Loucy (cell line): ENCODE measurements at regions not wholly inside any gene's neighbourhood (a gene's known extent, or its start where the extent isn't known, plus 50 kb on each side); places are given as distances from the start of the nearest gene placed in this dataset.

Experiments used
- H2AFZ ChIP-seq: fragments of 200-600 bp; sonication (generic); 2 replicates; pipeline ENCODE4 v1.6.0; 2016; ENCODE audit warnings: antibody characterized with exemption, mild to moderate bottlenecking, low read length, moderate library complexity
- H3F3A ChIP-seq: fragments of 200-600 bp; 2 replicates; pipeline ENCODE4 v1.6.0; 2016; ENCODE audit warnings: antibody characterized with exemption, low read depth, mild to moderate bottlenecking
- H3K27me3 ChIP-seq: fragments of 200-600 bp; sonication (generic); 2 replicates; pipeline ENCODE4 v1.6.1; 2014; ENCODE audit warnings: low read length, mild to moderate bottlenecking; ENCODE audit not compliant: insufficient read depth, poor library complexity, severe bottlenecking
- H3K36me3 ChIP-seq: fragments of 200-600 bp; sonication (generic); 2 replicates; pipeline ENCODE4 v1.6.1; 2016; ENCODE audit warnings: low read length; ENCODE audit not compliant: insufficient read depth
- H3K4me1 ChIP-seq: fragments of 200-600 bp; sonication (generic); 2 replicates; pipeline ENCODE4 v1.5.1; 2014; ENCODE audit warnings: low read length, mild to moderate bottlenecking; ENCODE audit not compliant: insufficient read depth, poor library complexity, severe bottlenecking
- H3K4me2 ChIP-seq: fragments of 200-600 bp; sonication (generic); 2 replicates; pipeline ENCODE4 v1.6.0; 2014; ENCODE audit warnings: antibody characterized with exemption, low read length, low read depth, mild to moderate bottlenecking; ENCODE audit not compliant: poor library complexity, severe bottlenecking
- H3K4me3 ChIP-seq: fragments of 200-600 bp; sonication (generic); 2 replicates; pipeline ENCODE4 v1.5.1; 2014; ENCODE audit warnings: low read length, mild to moderate bottlenecking, mixed read lengths; ENCODE audit not compliant: poor library complexity, severe bottlenecking
- H3K79me2 ChIP-seq: fragments of 200-600 bp; sonication (generic); 2 replicates; pipeline ENCODE4 v1.6.1; 2014; ENCODE audit warnings: low read length; ENCODE audit not compliant: insufficient read depth
- H3K9ac ChIP-seq: fragments of 200-600 bp; sonication (generic); 2 replicates; pipeline ENCODE4 v1.6.0; 2014; ENCODE audit warnings: mild to moderate bottlenecking, low read depth, low read length, moderate library complexity; ENCODE audit not compliant: poor library complexity, severe bottlenecking
- H3K9me2 ChIP-seq: fragments of 200-600 bp; sonication (generic); replicated peaks from 2 replicates; pipeline ENCODE4 v1.6.1; 2016; ENCODE audit warnings: low read depth, low read length, mixed read lengths
- H3K9me3 ChIP-seq: fragments of 200-600 bp; sonication (generic); 2 replicates; pipeline ENCODE4 v1.6.1; 2014; ENCODE audit warnings: mild to moderate bottlenecking, antibody characterized with exemption, low read length, low read depth; ENCODE audit not compliant: insufficient read depth
- H4K20me1 ChIP-seq: fragments of 200-600 bp; sonication (generic); 2 replicates; pipeline ENCODE4 v1.6.0; 2014; ENCODE audit warnings: antibody characterized with exemption, low read length, mild to moderate bottlenecking; ENCODE audit not compliant: insufficient read depth, poor library complexity, severe bottlenecking
- EZH2phosphoT487 ChIP-seq: fragments of 200-600 bp; IDR thresholded peaks from 2 replicates; pipeline ENCODE4 v1.6.1; 2018; ENCODE audit warnings: antibody characterized with exemption, mild to moderate bottlenecking, moderate library complexity, borderline replicate concordance
- TF ChIP-seq, protein P1 (sequence below): fragments of 200-600 bp; sonication (generic); conservative IDR thresholded peaks from 2 replicates; pipeline ENCODE4 v1.5.1; 2014; ENCODE audit warnings: mild to moderate bottlenecking, antibody characterized with exemption, low read length

DNA sequence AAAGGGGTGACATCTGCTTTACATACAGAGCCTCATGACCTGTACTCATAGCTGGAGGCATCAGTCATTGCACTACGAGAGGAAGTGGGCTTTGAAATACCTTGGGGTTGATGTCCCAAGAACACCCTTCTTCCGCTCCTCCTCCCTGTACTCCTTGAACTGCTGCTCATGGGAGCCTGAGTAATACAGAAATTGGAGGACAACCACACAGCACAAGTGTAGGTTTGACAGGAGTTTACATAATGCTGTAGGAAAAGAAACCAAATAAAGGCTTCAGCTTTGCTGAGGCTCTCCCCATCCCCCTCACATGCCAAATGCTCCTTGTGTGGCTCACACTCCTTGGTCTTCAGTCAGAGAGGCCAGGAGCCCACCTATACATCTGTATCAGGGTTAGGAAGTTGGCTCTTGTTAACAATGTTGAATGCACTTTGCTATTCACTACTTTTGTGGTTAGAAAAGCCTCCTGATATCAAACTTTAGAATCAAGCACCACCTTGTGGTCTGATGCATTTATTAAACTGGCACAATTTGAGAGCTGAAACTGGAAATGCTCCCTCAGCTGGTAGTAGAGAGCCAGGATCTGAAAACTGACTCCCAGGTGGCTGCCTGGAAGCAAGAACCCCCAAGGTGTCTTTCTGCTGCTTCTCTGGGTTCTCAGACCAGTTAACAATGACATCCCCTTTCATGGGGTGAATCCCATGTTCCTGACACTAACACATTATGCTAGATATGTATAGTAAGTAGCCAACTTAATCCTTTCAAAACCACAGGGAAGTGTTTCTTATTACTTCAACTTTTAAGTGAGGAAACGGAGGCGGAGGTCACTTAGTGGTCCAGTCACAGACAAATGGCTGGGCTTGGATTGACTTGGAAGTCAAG lies 56.2 kb upstream of the EDN1 start:
- Histone ChIP-seq H3K4me3 (no peak overlapping the region), H4K20me1 (no peaks in the 10 kb centered on the region), H3K36me3 (no peaks in the 10 kb centered on the region), H3K9ac (no peak overlapping the region), H3K79me2 (no peaks in the 10 kb centered on the region), H3K27me3 (no peaks in the 10 kb centered on the region), H3K4me2 (peak overlapping the region; percentile 33), H3K4me1 (peaks cover 4% of the 10 kb centered on the region), H3K9me2 (no peaks in the 10 kb centered on the region), H3K9me3 (no peaks in the 10 kb centered on the region), H3F3A (no peaks in the 10 kb centered on the region), H2AFZ (no peak overlapping the region)
- TF ChIP-seq EZH2phosphoT487: no peak
- TF ChIP-seq, protein P1, sequence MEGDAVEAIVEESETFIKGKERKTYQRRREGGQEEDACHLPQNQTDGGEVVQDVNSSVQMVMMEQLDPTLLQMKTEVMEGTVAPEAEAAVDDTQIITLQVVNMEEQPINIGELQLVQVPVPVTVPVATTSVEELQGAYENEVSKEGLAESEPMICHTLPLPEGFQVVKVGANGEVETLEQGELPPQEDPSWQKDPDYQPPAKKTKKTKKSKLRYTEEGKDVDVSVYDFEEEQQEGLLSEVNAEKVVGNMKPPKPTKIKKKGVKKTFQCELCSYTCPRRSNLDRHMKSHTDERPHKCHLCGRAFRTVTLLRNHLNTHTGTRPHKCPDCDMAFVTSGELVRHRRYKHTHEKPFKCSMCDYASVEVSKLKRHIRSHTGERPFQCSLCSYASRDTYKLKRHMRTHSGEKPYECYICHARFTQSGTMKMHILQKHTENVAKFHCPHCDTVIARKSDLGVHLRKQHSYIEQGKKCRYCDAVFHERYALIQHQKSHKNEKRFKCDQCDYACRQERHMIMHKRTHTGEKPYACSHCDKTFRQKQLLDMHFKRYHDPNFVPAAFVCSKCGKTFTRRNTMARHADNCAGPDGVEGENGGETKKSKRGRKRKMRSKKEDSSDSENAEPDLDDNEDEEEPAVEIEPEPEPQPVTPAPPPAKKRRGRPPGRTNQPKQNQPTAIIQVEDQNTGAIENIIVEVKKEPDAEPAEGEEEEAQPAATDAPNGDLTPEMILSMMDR: peak; percentile 99

DNA sequence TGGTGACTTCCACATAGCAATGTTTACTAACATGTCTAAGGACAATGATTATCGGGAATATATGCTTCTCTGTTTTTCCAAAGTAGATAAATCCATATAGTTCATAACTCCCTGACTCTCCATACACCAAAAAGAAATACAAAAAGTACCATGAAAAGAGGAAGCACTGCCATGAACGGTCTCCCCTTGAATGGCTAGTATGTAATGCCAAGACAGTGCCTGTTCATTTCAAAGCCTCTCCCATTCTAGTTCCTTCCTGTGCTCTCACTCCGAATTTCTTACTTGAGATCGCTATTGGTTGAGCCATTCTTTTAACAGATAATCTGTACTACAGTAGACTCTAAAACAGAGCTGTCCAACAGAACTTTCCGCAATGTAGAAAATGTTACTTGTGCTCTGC lies 54.8 kb upstream of the EDN1 start:
- no peak overlapping the region for H3K4me3 ChIP-seq
- H3K27me3 ChIP-seq: no peaks in the 10 kb centered on the region
- H2AFZ ChIP-seq: no peak overlapping the region
- peaks cover 4% of the 10 kb centered on the region for H3K4me1 ChIP-seq
- no peaks in the 10 kb centered on the region for H3K9me2 ChIP-seq
- H3K9ac ChIP-seq: no peak overlapping the region
- H3K4me2 ChIP-seq: no peak overlapping the region
- no peaks in the 10 kb centered on the region for H3F3A ChIP-seq
- no peaks in the 10 kb centered on the region for H3K79me2 ChIP-seq
- no peaks in the 10 kb centered on the region for H4K20me1 ChIP-seq
- H3K9me3 ChIP-seq: no peaks in the 10 kb centered on the region
- no peak for TF ChIP-seq EZH2phosphoT487
- TF ChIP-seq, protein P1: no peak
- H3K36me3 ChIP-seq: no peaks in the 10 kb centered on the region

DNA sequence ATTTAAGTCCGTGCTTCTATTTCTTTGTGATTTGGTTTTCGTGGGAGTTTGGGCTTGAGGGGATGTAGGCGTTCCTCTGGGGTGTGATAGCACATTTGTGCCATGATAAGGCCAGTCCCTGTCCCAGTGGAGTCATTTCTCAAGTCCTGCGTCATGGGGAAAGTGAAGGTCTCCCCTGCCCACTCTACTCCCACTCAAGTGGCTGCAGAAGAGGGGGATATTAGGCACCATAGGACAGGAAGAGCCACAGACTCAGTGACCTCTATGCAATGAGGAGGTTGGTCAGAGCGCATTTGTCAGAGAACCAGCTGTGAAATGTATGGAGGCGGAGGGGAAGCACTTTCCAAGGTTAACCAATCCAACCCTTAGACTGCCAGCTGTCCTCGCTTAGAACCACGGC lies 51.9 kb upstream of the EDN1 start:
- Histone ChIP-seq H3K9me3 (no peaks in the 10 kb centered on the region), H3K79me2 (no peaks in the 10 kb centered on the region), H4K20me1 (no peaks in the 10 kb centered on the region), H3K9me2 (no peaks in the 10 kb centered on the region), H3K4me1 (peaks cover 4% of the 10 kb centered on the region), H3F3A (no peaks in the 10 kb centered on the region), H3K36me3 (no peaks in the 10 kb centered on the region), H3K9ac (no peak overlapping the region), H3K4me2 (no peak overlapping the region), H3K4me3 (no peak overlapping the region), H2AFZ (no peak overlapping the region), H3K27me3 (no peaks in the 10 kb centered on the region)
- no peak for TF ChIP-seq EZH2phosphoT487
- TF ChIP-seq, protein P1: no peak
